Body of pancreas (tissue), 4 donors: ENCODE measurements at regions not wholly inside any gene's neighbourhood (a gene's known extent, or its start where the extent isn't known, plus 50 kb on each side); places are given as distances from the start of the nearest gene placed in this dataset.

Experiments used
- CTCF ChIP-seq, 7 experiments: fragments of 450-650 bp in 4 of 7; fragments of 200-600 bp in 3 of 7; sonication (generic) in 3 of 7; IDR thresholded peaks; one replicate each; pipeline ENCODE4 v1.5.1; 2016 to 2019; ENCODE audit warnings: antibody characterized with exemption in 7 of 7
- POLR2A ChIP-seq, 3 donors: fragments of 450-650 bp; IDR thresholded peaks; one replicate each; pipeline ENCODE4 v1.6.1; 2016; ENCODE audit warnings: antibody characterized with exemption in 3 of 3, mild to moderate bottlenecking in 2 of 3

GRCh38 chr11:109939166-109939810 is 153.9 kb upstream of the ZC3H12C start:
- TF ChIP-seq CTCF (IDR thresholded peaks at IDR 0.05) (peak; percentile 27 to 77 (median 57)), POLR2A (IDR thresholded peaks at IDR 0.05) (no peak)
